ENCODE measurements at regions not wholly inside any gene's neighbourhood (a gene's known extent, or its start where the extent isn't known, plus 50 kb on each side); places are given as distances from the start of the nearest gene placed in this dataset.
A peak's percentile ranks its signal among the peaks of the same experiment; 100 is the strongest.

DNA sequence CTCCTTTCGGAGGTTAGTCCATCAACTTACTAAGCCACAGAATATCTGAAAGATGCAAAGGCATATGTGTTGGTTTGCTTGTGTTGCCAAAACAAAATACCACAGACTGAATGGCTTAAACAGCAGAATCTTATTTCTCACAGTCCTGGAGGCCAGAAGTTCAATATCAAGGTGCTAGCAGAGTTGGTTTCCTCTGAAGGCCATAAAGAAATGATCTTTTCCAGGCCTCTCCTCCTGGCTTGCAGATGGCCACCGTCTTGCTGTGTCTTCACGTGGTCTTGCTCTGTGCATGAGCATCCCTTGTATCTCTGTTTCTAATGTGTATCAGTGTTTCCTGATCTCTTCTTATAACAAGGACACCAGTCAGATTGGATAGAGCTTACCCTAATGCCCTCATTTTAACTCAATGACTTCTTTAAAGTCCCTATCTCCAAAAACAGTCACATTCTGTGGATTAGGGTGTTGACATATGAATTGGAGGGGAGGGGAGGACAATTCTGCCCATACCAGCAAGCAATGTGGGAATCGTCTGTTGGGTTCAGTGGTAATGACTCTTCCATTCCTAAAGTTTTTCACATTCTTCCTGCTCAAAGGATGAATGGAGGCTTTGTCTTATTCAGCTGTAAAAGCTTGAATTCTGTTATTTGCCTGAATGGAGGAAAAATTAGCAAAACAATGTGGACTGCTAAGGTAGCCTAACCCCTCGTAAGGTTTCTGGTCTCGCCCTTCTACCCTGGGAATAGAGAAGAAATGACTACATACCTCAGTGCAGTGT is 715.7 kb downstream of the DIAPH3 start (continued):
- TF ChIP-seq, protein P1, sequence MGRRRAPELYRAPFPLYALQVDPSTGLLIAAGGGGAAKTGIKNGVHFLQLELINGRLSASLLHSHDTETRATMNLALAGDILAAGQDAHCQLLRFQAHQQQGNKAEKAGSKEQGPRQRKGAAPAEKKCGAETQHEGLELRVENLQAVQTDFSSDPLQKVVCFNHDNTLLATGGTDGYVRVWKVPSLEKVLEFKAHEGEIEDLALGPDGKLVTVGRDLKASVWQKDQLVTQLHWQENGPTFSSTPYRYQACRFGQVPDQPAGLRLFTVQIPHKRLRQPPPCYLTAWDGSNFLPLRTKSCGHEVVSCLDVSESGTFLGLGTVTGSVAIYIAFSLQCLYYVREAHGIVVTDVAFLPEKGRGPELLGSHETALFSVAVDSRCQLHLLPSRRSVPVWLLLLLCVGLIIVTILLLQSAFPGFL (CRISPR knock-in tag; IDR thresholded peaks at IDR 0.05; ENCODE audit: borderline replicate concordance) = no peak
- TF ChIP-seq, protein P2, sequence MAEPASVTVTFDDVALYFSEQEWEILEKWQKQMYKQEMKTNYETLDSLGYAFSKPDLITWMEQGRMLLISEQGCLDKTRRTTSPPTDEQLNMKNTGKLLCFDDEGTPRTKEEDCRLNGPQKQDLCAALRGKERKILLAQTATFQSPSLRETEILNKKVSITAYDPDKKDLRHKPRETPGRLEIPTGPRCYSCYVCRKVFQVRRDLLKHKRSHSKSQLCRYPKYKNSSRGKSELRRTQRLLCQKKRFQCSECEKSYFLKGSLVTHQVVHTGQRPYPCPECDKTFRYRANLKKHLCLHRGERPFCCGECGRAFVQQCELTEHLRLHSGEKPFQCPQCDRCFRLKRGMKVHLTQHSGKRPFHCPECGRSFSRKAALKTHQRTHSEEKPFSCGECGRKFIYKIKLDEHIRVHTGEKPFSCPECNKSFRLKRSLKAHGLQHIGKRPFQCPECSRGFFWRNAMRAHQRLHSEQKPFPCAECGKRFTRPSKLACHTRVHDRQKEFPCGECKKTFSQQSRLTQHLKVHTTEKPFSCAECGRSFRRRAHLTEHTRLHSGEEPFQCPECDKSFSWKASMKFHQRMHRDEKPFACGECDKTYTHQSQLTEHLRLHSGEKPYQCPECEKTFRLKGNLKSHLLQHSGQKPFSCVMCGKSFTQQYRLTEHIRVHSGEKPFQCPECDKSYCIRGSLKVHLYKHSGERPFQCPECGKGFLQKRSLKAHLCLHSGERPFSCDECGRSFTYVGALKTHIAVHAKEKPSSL (CRISPR knock-in tag; conservative IDR thresholded peaks at IDR 0.05) = no peak
- TF ChIP-seq CREB1 (CRISPR knock-in tag; IDR thresholded peaks at IDR 0.05) (0 out of 2 replicates have a peak, but pooled peaks have one; percentile 58), ZNF671 (CRISPR knock-in tag; IDR thresholded peaks at IDR 0.05) (peak; percentile 59; the same call in 1 of the 2 replicates), FOXK1 (CRISPR knock-in tag; IDR thresholded peaks at IDR 0.05) (peak; percentile 93), MYBL2 (CRISPR knock-in tag; IDR thresholded peaks at IDR 0.05) (peak; percentile 36; the same call in 1 of the 2 replicates)

- POLR2A ChIA-PET = no interaction called here
- H3K4me1 Mint-ChIP-seq = peaks cover 86% of the 10 kb centered on the region
- no peak overlapping the region for H3K27ac Mint-ChIP-seq
- TF ChIP-seq CBFB (CRISPR knock-in tag; IDR thresholded peaks at IDR 0.05; ENCODE audit: low read depth) = no peak
- TF ChIP-seq, protein P3, sequence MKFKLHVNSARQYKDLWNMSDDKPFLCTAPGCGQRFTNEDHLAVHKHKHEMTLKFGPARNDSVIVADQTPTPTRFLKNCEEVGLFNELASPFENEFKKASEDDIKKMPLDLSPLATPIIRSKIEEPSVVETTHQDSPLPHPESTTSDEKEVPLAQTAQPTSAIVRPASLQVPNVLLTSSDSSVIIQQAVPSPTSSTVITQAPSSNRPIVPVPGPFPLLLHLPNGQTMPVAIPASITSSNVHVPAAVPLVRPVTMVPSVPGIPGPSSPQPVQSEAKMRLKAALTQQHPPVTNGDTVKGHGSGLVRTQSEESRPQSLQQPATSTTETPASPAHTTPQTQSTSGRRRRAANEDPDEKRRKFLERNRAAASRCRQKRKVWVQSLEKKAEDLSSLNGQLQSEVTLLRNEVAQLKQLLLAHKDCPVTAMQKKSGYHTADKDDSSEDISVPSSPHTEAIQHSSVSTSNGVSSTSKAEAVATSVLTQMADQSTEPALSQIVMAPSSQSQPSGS (CRISPR knock-in tag; IDR thresholded peaks at IDR 0.05; ENCODE audit: borderline replicate concordance, low read depth) = no peak
- TF ChIP-seq FOXP4 (CRISPR knock-in tag; IDR thresholded peaks at IDR 0.05) = no peak
- TF ChIP-seq, protein P4, sequence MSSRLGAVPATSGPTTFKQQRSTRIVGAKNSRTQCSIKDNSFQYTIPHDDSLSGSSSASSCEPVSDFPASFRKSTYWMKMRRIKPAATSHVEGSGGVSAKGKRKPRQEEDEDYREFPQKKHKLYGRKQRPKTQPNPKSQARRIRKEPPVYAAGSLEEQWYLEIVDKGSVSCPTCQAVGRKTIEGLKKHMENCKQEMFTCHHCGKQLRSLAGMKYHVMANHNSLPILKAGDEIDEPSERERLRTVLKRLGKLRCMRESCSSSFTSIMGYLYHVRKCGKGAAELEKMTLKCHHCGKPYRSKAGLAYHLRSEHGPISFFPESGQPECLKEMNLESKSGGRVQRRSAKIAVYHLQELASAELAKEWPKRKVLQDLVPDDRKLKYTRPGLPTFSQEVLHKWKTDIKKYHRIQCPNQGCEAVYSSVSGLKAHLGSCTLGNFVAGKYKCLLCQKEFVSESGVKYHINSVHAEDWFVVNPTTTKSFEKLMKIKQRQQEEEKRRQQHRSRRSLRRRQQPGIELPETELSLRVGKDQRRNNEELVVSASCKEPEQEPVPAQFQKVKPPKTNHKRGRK (CRISPR knock-in tag; IDR thresholded peaks at IDR 0.05; ENCODE audit: borderline replicate concordance) = no peak
- TF ChIP-seq PRDM15 (CRISPR knock-in tag; IDR thresholded peaks at IDR 0.05) = no peak
- TF ChIP-seq, protein P5, sequence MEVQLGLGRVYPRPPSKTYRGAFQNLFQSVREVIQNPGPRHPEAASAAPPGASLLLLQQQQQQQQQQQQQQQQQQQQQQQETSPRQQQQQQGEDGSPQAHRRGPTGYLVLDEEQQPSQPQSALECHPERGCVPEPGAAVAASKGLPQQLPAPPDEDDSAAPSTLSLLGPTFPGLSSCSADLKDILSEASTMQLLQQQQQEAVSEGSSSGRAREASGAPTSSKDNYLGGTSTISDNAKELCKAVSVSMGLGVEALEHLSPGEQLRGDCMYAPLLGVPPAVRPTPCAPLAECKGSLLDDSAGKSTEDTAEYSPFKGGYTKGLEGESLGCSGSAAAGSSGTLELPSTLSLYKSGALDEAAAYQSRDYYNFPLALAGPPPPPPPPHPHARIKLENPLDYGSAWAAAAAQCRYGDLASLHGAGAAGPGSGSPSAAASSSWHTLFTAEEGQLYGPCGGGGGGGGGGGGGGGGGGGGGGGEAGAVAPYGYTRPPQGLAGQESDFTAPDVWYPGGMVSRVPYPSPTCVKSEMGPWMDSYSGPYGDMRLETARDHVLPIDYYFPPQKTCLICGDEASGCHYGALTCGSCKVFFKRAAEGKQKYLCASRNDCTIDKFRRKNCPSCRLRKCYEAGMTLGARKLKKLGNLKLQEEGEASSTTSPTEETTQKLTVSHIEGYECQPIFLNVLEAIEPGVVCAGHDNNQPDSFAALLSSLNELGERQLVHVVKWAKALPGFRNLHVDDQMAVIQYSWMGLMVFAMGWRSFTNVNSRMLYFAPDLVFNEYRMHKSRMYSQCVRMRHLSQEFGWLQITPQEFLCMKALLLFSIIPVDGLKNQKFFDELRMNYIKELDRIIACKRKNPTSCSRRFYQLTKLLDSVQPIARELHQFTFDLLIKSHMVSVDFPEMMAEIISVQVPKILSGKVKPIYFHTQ (CRISPR knock-in tag; IDR thresholded peaks at IDR 0.05) = no peak
- TF ChIP-seq OVOL2 (CRISPR knock-in tag; IDR thresholded peaks at IDR 0.05; ENCODE audit: borderline replicate concordance) = no peak
- no peak for TF ChIP-seq ZNF121 (CRISPR knock-in tag; IDR thresholded peaks at IDR 0.05)
These were observed 714.0 kb downstream of the DIAPH3 start for GRCh38 chr13:59449750-59450149.

More at GRCh38 chr13:59449750-59450149, 714.0 kb downstream of the DIAPH3 start:
- no peak for ATAC-seq
- Mint-ChIP-seq H3K27me3 (ENCODE audit: low read depth) (peaks cover 79% of the 10 kb centered on the region), H3K9me3 (no peaks in the 10 kb centered on the region; the same call in 1 of the 2 replicates), H3K36me3 (peaks cover 3% of the 10 kb centered on the region; the same call in 1 of the 2 replicates), H3K4me3 (no peak overlapping the region)
- CTCF ChIA-PET = no interaction called here
- DNase-seq (ENCODE audit: low spot score) = no peak

Measured in WTC11 (cell line).